ENCODE measurements at regions not wholly inside any gene's neighbourhood (a gene's known extent, or its start where the extent isn't known, plus 50 kb on each side); places are given as distances from the start of the nearest gene placed in this dataset.
A peak's percentile ranks its signal among the peaks of the same experiment; 100 is the strongest.

DNA sequence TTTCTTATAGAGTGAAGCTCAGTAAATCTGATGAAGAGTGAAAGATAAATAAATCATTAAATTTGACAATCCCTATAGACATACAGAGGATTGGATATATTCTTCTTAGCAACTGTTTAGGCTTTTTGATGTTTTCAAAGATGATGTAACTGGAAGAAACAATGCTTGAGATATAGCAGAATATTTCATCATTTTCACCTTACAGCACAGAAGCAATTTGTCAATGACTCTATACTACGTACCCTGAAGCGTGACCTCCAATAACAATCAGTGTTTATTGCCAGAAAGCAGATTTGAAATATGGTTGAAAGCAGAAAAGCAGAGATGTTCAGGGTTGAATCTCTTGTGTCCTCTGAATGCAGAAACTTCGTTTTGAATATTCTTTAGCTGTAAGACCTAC lies 228.4 kb downstream of the DTHD1 start:
- Mint-ChIP-seq H3K36me3 (ENCODE audit: low read depth) (no peaks in the 10 kb centered on the region), H3K27me3 (no peaks in the 10 kb centered on the region), H3K4me3 (no peak overlapping the region), H3K27ac (no peak overlapping the region), H3K4me1 (no peaks in the 10 kb centered on the region)
- ATAC-seq (no peak), DNase-seq (no peak)
- no peaks in the 10 kb centered on the region for H3K9me3 ChIP-seq (ENCODE audit: control insufficient read depth, low read length, poor library complexity, severe bottlenecking)

DNA sequence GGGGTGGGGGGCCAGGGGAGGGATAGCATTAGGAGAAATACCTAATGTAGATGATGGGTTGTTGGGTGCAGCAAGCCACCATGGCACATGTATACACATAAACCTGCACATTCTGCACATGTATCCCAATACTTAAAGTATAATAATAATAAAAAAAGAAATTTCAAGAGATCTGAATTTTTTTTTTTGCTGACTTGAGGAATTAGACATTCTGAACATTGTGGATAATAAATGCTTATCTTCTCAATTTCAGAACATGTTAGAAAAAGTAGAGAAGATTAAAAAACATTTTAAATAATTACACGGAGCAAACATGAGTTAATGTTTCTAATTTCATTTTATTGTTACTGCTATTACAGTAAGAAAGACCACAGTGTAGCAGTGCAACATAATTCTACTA lies 230.4 kb downstream of the DTHD1 start:
- no peaks in the 10 kb centered on the region for H3K27me3 Mint-ChIP-seq
- H3K27ac Mint-ChIP-seq: no peak overlapping the region
- ATAC-seq (no peak), DNase-seq (no peak)
- no peaks in the 10 kb centered on the region for H3K9me3 ChIP-seq (ENCODE audit: control insufficient read depth, low read length, poor library complexity, severe bottlenecking)
- H3K4me1 Mint-ChIP-seq: no peaks in the 10 kb centered on the region
- H3K4me3 Mint-ChIP-seq: no peak overlapping the region
- no peaks in the 10 kb centered on the region for H3K36me3 Mint-ChIP-seq (ENCODE audit: low read depth)

- no peak overlapping the region for H3K4me3 Mint-ChIP-seq
- H3K27me3 Mint-ChIP-seq: peaks cover 6% of the 10 kb centered on the region
- no peaks in the 10 kb centered on the region for H3K9me3 ChIP-seq (ENCODE audit: control insufficient read depth, low read length, poor library complexity, severe bottlenecking)
- no peak for DNase-seq
- H3K27ac Mint-ChIP-seq: no peak overlapping the region
- no peak for ATAC-seq
- H3K4me1 Mint-ChIP-seq: no peaks in the 10 kb centered on the region
- no peaks in the 10 kb centered on the region for H3K36me3 Mint-ChIP-seq (ENCODE audit: low read depth)
Observed at GRCh38 chr4:36516522-36517095, 235.2 kb downstream of the DTHD1 start.

DNA sequence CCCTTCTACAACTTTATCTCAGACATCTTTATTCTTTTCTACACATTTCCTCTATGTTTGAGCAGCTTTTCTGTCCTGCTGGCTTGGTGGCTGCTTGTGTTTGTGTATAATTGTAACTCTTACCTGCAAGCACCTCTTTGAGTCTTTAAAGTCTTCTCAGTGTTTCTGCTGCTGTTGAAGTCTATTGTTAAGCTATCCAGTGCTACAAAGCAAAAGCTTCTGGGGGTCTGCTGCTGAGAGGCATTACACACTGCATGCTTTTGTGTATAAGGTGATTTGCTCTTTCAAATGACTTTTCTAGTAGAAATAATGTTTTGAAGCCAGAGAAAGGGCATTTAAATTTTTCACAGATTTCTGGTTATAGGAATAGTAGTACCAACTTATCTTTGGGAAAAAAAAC lies 241.8 kb downstream of the DTHD1 start:
- no peaks in the 10 kb centered on the region for H3K4me1 Mint-ChIP-seq
- H3K9me3 ChIP-seq (ENCODE audit: control insufficient read depth, low read length, poor library complexity, severe bottlenecking): no peaks in the 10 kb centered on the region
- H3K4me3 Mint-ChIP-seq: no peak overlapping the region
- DNase-seq (no peak), ATAC-seq (no peak)
- no peak overlapping the region for H3K27ac Mint-ChIP-seq
- no peaks in the 10 kb centered on the region for H3K36me3 Mint-ChIP-seq (ENCODE audit: low read depth)
- no peaks in the 10 kb centered on the region for H3K27me3 Mint-ChIP-seq

DNA sequence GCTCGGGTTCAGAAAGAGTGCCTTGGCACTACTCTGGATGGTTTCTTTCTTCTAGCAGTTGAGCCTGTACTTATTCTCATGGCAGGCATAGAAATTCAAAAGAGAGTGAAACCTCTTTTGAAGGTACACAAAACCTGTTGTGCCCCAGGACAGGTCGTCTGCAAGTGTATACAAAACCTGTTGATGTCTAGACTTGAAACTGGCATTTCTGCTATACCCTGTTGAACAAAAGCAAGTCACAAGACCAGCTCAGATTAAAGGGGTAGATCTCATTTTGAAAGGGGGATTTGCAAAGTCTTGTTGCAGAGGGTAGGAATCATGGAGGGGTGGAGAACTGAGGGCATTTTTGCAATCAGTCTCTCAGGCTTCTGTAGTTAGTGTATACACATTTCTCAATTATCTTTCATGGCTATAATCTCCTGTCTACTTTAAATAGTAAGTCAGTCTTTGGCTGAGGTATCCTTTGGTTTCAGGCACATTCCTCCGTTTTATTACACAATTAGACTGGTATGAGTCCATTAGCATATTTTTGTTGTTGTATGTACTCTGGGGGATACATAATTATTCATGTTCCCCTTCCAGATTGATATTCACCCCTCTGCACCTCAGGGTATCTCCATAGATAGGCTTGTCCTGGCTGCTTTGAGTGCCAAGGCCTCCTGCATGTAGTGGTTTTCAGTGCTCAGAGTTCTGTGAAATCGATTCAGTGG lies 251.4 kb downstream of the DTHD1 start:
- H3K27me3 Mint-ChIP-seq: no peaks in the 10 kb centered on the region
- DNase-seq: no peak
- no peak for ATAC-seq
- no peak overlapping the region for H3K27ac Mint-ChIP-seq
- no peaks in the 10 kb centered on the region for H3K36me3 Mint-ChIP-seq (ENCODE audit: low read depth)
- H3K4me1 Mint-ChIP-seq: no peaks in the 10 kb centered on the region
- H3K4me3 Mint-ChIP-seq: no peak overlapping the region
- no peaks in the 10 kb centered on the region for H3K9me3 ChIP-seq (ENCODE audit: control insufficient read depth, low read length, poor library complexity, severe bottlenecking)

DNA sequence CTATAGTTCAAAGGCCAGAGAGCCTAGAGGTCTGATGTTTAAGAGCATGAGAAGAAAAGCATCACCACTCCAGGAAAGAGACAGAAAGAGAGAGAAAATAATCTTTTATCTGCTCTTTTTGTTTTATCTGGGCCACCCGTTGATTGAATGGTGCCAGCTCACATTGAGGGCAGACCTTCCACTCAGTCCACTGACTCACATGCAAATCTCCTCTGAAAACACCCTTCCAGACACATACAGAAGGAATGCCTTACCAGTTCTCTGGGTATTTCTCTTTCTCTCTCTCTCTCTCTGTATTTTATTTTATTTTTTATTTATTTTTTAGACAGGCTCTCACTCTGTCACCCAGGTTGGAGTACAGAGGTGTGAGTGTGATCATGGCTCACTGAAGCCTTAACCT lies 252.5 kb downstream of the DTHD1 start:
- no peaks in the 10 kb centered on the region for H3K4me1 Mint-ChIP-seq
- peaks cover 5% of the 10 kb centered on the region for H3K27me3 Mint-ChIP-seq
- ATAC-seq: no peak

DNA sequence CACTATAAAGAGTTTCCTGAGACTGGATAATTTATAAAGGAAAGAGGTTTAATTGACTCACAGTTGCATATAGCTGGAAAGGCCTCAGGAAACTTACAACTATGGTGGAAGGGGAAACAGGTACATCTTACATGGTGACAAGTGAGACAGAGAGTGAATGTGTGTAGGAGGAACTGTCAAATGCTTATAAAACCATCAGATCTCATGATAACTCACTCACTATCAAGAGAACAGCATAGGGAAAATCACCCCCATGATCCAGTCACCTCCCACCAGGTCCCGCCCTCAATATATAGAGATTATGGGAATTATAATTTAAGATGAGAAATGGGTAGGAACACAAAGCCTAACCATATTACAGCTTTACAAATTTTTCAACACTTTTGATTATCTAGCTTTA lies 266.0 kb downstream of the DTHD1 start:
- ATAC-seq: no peak
- Mint-ChIP-seq H3K4me1 (no peaks in the 10 kb centered on the region), H3K4me3 (no peak overlapping the region), H3K27ac (no peak overlapping the region), H3K36me3 (ENCODE audit: low read depth) (no peaks in the 10 kb centered on the region), H3K27me3 (peaks cover 7% of the 10 kb centered on the region)
- no peaks in the 10 kb centered on the region for H3K9me3 ChIP-seq (ENCODE audit: control insufficient read depth, low read length, poor library complexity, severe bottlenecking)
- DNase-seq: no peak

More for the DNA sequence above, 252.5 kb downstream of the DTHD1 start:
- no peaks in the 10 kb centered on the region for H3K36me3 Mint-ChIP-seq (ENCODE audit: low read depth)
- H3K27ac Mint-ChIP-seq: no peak overlapping the region
- H3K4me3 Mint-ChIP-seq: no peak overlapping the region
- DNase-seq: no peak
- no peaks in the 10 kb centered on the region for H3K9me3 ChIP-seq (ENCODE audit: control insufficient read depth, low read length, poor library complexity, severe bottlenecking)

DNA sequence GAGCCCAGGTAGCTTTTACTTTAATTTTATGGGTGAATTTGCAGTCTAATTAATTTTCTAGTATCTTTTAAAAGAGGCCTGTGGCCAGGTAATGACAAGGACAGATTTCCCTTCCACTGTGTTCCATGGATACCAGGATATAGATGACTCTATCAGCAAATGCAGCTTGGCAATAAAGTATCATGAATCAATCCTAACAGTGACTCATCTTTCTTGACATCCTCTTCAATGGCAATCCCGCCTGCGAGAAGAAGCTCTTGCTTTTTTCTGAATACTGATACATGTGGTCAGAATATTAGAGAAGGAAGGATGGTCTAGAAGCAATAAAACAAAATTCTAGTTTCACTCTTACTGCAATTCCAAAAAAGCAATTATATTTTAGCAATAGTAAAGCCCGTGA lies 267.8 kb downstream of the DTHD1 start:
- DNase-seq (no peak), ATAC-seq (no peak)
- H3K4me3 Mint-ChIP-seq: no peak overlapping the region
- H3K27me3 Mint-ChIP-seq: peaks cover 7% of the 10 kb centered on the region
- H3K27ac Mint-ChIP-seq: no peak overlapping the region
- no peaks in the 10 kb centered on the region for H3K9me3 ChIP-seq (ENCODE audit: control insufficient read depth, low read length, poor library complexity, severe bottlenecking)
- H3K36me3 Mint-ChIP-seq (ENCODE audit: low read depth): no peaks in the 10 kb centered on the region
- no peaks in the 10 kb centered on the region for H3K4me1 Mint-ChIP-seq

DNA sequence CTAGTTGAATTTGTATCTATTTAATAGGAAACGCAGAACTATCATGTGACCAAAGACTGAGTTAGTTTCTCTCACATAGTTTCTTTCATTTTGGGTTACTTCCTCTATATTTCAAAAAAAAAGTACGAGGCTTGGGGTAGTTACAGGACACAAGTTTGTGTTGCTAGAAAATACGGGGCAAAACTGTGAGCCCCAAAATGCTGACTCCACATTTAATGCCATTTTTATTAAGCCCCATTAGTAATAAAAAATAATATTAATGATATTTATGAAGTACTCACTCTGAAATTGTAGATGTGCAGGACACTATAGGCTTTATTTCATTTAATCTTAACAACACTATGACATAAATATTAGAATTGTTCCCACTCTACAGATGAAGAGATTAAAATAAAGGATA lies 268.6 kb downstream of the DTHD1 start:
- no peaks in the 10 kb centered on the region for H3K4me1 Mint-ChIP-seq
- H3K36me3 Mint-ChIP-seq (ENCODE audit: low read depth): no peaks in the 10 kb centered on the region
- DNase-seq: no peak
- H3K27ac Mint-ChIP-seq: no peak overlapping the region
- H3K27me3 Mint-ChIP-seq: peaks cover 7% of the 10 kb centered on the region
- ATAC-seq: no peak
- H3K9me3 ChIP-seq (ENCODE audit: control insufficient read depth, low read length, poor library complexity, severe bottlenecking): no peaks in the 10 kb centered on the region
- no peak overlapping the region for H3K4me3 Mint-ChIP-seq

- Mint-ChIP-seq H3K4me3 (no peak overlapping the region), H3K27ac (no peak overlapping the region), H3K36me3 (ENCODE audit: low read depth) (no peaks in the 10 kb centered on the region), H3K27me3 (peaks cover 2% of the 10 kb centered on the region), H3K4me1 (no peaks in the 10 kb centered on the region)
- ATAC-seq (peak; percentile 25), DNase-seq (no peak)
- H3K9me3 ChIP-seq (ENCODE audit: control insufficient read depth, low read length, poor library complexity, severe bottlenecking): no peaks in the 10 kb centered on the region
Observed at GRCh38 chr4:36551697-36552214, 270.3 kb downstream of the DTHD1 start.

- no peaks in the 10 kb centered on the region for H3K9me3 ChIP-seq (ENCODE audit: control insufficient read depth, low read length, poor library complexity, severe bottlenecking)
- no peak overlapping the region for H3K27ac Mint-ChIP-seq
- H3K4me3 Mint-ChIP-seq: no peak overlapping the region
- no peak for DNase-seq
- no peaks in the 10 kb centered on the region for H3K36me3 Mint-ChIP-seq (ENCODE audit: low read depth)
- no peaks in the 10 kb centered on the region for H3K27me3 Mint-ChIP-seq
- no peak for ATAC-seq
- no peaks in the 10 kb centered on the region for H3K4me1 Mint-ChIP-seq
Observed at GRCh38 chr4:36553029-36553428, 271.6 kb downstream of the DTHD1 start.

GRCh38 chr4:36553453-36553852 lies 272.0 kb downstream of the DTHD1 start:
- no peaks in the 10 kb centered on the region for H3K36me3 Mint-ChIP-seq (ENCODE audit: low read depth)
- DNase-seq: no peak
- H3K27me3 Mint-ChIP-seq: no peaks in the 10 kb centered on the region
- no peaks in the 10 kb centered on the region for H3K9me3 ChIP-seq (ENCODE audit: control insufficient read depth, low read length, poor library complexity, severe bottlenecking)
- no peak overlapping the region for H3K4me3 Mint-ChIP-seq
- H3K27ac Mint-ChIP-seq: no peak overlapping the region
- no peaks in the 10 kb centered on the region for H3K4me1 Mint-ChIP-seq
- no peak for ATAC-seq

GRCh38 chr4:36556984-36557383 lies 275.6 kb downstream of the DTHD1 start:
- Mint-ChIP-seq H3K4me3 (no peak overlapping the region), H3K4me1 (no peaks in the 10 kb centered on the region), H3K27ac (no peak overlapping the region), H3K36me3 (ENCODE audit: low read depth) (no peaks in the 10 kb centered on the region), H3K27me3 (no peaks in the 10 kb centered on the region)
- H3K9me3 ChIP-seq (ENCODE audit: control insufficient read depth, low read length, poor library complexity, severe bottlenecking): no peaks in the 10 kb centered on the region
- DNase-seq (no peak), ATAC-seq (no peak)

DNA sequence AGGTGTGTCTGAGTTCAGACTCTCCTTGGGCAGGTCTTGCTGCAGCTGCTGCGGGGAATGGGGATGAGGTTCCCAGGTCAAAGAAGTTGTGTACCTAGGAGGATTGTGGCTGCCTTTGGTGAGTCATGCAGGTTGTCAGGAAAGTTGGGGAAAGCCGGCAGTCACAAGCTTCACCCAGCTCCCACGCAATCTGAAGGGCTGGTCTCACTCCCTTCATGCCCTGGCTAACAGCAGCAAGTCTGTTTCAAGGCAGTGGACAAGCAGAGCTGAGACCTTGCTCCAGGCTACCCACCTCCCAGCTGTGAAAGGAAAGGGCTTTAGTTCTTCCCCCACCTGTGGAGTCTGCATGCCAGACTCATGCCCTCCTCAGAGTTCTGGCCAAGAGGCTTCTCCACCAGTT lies 287.2 kb downstream of the DTHD1 start:
- DNase-seq (no peak), ATAC-seq (no peak)
- H3K36me3 Mint-ChIP-seq (ENCODE audit: low read depth): no peaks in the 10 kb centered on the region
- H3K4me3 Mint-ChIP-seq: no peak overlapping the region
- no peak overlapping the region for H3K27ac Mint-ChIP-seq
- no peaks in the 10 kb centered on the region for H3K4me1 Mint-ChIP-seq
- H3K9me3 ChIP-seq (ENCODE audit: control insufficient read depth, low read length, poor library complexity, severe bottlenecking): no peaks in the 10 kb centered on the region
- peaks cover 11% of the 10 kb centered on the region for H3K27me3 Mint-ChIP-seq

Data from T-helper 17 cell (primary cell).